Fibroblast of lung (primary cell): ENCODE measurements at regions not wholly inside any gene's neighbourhood (a gene's known extent, or its start where the extent isn't known, plus 50 kb on each side); places are given as distances from the start of the nearest gene placed in this dataset.

Experiments
- DNase-seq, 2 donors: peaks; one replicate each; pipeline versions ENCODE4 v3.0.0 to v3.0.0-alpha.2; 2010; ENCODE audit warnings: low read depth in 2 of 2
- H2AFZ ChIP-seq: 2 replicates; pipeline ENCODE4 v1.5.1; 2012; ENCODE audit warnings: low read length, control low read depth, inconsistent platforms
- H3K27ac ChIP-seq: 2 replicates; pipeline ENCODE4 v1.5.1; 2011; ENCODE audit warnings: low read length, control low read depth; ENCODE audit not compliant: insufficient read depth
- H3K27me3 ChIP-seq: 2 replicates; pipeline ENCODE4 v1.5.1; 2011; ENCODE audit warnings: mild to moderate bottlenecking, low read length; ENCODE audit not compliant: control insufficient read depth, insufficient read depth
- H3K36me3 ChIP-seq: 2 replicates; pipeline ENCODE4 v1.5.1; 2011; ENCODE audit warnings: low read length; ENCODE audit not compliant: control insufficient read depth, insufficient read depth
- H3K4me1 ChIP-seq: 2 replicates; pipeline ENCODE4 v1.5.1; 2011; ENCODE audit warnings: low read length; ENCODE audit not compliant: control insufficient read depth, insufficient read depth; ENCODE audit errors: extremely low read depth
- H3K4me2 ChIP-seq: 2 replicates; pipeline ENCODE4 v1.5.1; 2011; ENCODE audit warnings: low read length, control low read depth; ENCODE audit not compliant: insufficient read depth; ENCODE audit errors: extremely low read depth
- H3K4me3 ChIP-seq, 4 experiments: fragments of 200-600 bp in 1 of 4; sonication (generic) in 1 of 4; replicated peaks in 1 of 4; 2 replicates each; pipeline ENCODE4 v1.5.1; 2011 to 2016; ENCODE audit warnings: low read length in 4 of 4, low read depth in 3 of 4, mild to moderate bottlenecking in 3 of 4, control low read depth in 2 of 4, inconsistent platforms in 1 of 4, mixed read lengths in 1 of 4; ENCODE audit not compliant: insufficient read depth in 1 of 4; ENCODE audit errors: control extremely low read depth in 1 of 4
- H3K79me2 ChIP-seq: 2 replicates; pipeline ENCODE4 v1.5.1; 2012; ENCODE audit warnings: mild to moderate bottlenecking, low read length, inconsistent platforms; ENCODE audit not compliant: control insufficient read depth, insufficient read depth
- H3K9ac ChIP-seq: 2 replicates; pipeline ENCODE4 v1.5.1; 2011; ENCODE audit warnings: mild to moderate bottlenecking, low read length, control low read depth; ENCODE audit not compliant: insufficient read depth
- H3K9me3 ChIP-seq: 2 replicates; pipeline ENCODE4 v1.5.1; 2012; ENCODE audit warnings: low read depth, low read length; ENCODE audit not compliant: control insufficient read depth, insufficient read depth
- H4K20me1 ChIP-seq: 2 replicates; pipeline ENCODE4 v1.5.1; 2011; ENCODE audit warnings: low read length; ENCODE audit not compliant: control insufficient read depth, insufficient read depth; ENCODE audit errors: extremely low read depth
- EZH2 ChIP-seq: IDR thresholded peaks from 2 replicates; pipeline ENCODE4 v1.5.1; 2012; ENCODE audit warnings: low read length, control low read depth, mild to moderate bottlenecking; ENCODE audit errors: missing control alignments
- TF ChIP-seq, protein P1 (sequence below), 2 donors: IDR thresholded peaks in 1 of 2; conservative IDR thresholded peaks in 1 of 2; 1 replicate in 1 of 2; 2 replicates in 1 of 2; pipeline ENCODE4 v1.5.1; 2011 to 2012; ENCODE audit warnings: low read length in 2 of 2, control low read depth in 1 of 2, inconsistent platforms in 1 of 2, low read depth in 1 of 2, mild to moderate bottlenecking in 1 of 2

- Histone ChIP-seq H3K36me3 (no peaks in the 10 kb centered on the region), H3K9me3 (no peaks in the 10 kb centered on the region), H3K9ac (no peak overlapping the region), H3K27me3 (no peaks in the 10 kb centered on the region), H3K4me1 (no peaks in the 10 kb centered on the region), H3K4me2 (no peak overlapping the region), H3K4me3 (no peak overlapping the region), H3K27ac (no peak overlapping the region), H4K20me1 (no peaks in the 10 kb centered on the region), H3K79me2 (no peaks in the 10 kb centered on the region), H2AFZ (no peak overlapping the region)
- TF ChIP-seq, protein P1, sequence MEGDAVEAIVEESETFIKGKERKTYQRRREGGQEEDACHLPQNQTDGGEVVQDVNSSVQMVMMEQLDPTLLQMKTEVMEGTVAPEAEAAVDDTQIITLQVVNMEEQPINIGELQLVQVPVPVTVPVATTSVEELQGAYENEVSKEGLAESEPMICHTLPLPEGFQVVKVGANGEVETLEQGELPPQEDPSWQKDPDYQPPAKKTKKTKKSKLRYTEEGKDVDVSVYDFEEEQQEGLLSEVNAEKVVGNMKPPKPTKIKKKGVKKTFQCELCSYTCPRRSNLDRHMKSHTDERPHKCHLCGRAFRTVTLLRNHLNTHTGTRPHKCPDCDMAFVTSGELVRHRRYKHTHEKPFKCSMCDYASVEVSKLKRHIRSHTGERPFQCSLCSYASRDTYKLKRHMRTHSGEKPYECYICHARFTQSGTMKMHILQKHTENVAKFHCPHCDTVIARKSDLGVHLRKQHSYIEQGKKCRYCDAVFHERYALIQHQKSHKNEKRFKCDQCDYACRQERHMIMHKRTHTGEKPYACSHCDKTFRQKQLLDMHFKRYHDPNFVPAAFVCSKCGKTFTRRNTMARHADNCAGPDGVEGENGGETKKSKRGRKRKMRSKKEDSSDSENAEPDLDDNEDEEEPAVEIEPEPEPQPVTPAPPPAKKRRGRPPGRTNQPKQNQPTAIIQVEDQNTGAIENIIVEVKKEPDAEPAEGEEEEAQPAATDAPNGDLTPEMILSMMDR (conservative IDR thresholded peaks at IDR 0.05 in 1 of 2, IDR thresholded peaks at IDR 0.05 in 1 of 2; ENCODE audit: low read depth in 1 of 2, low read length in 2 of 2), result no peak
- no peak for TF ChIP-seq EZH2
- DNase-seq, result no peak
Measured at GRCh38 chr12:13801543-13801942, 179.9 kb downstream of the GRIN2B start.

DNA sequence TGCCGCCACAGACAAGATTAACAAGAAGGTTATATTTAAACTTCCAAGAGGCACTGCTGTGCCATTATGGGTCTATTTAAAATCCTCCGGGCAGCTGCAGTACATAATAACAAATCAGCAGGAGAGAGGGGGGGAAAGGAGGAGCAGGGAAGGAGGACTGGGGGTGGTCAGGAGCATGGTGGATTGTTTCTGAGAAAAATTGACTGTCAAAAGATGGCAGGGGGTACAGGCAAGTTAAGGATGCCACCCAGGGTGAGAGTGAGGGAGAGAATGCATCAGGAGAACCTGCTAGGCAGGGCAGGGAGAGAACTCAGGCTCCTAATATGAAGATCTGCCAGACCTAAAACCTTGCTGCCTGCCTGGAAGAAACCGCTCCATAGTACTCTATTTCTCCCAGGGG lies 181.8 kb downstream of the GRIN2B start:
- Histone ChIP-seq H4K20me1 (no peaks in the 10 kb centered on the region), H3K27ac (no peak overlapping the region), H3K4me1 (no peaks in the 10 kb centered on the region), H3K9me3 (no peaks in the 10 kb centered on the region), H3K4me2 (no peak overlapping the region), H3K4me3 (no peak overlapping the region), H3K79me2 (no peaks in the 10 kb centered on the region), H2AFZ (no peak overlapping the region), H3K9ac (no peak overlapping the region), H3K36me3 (no peaks in the 10 kb centered on the region), H3K27me3 (no peaks in the 10 kb centered on the region)
- no peak for TF ChIP-seq EZH2
- TF ChIP-seq, protein P1 (conservative IDR thresholded peaks at IDR 0.05 in 1 of 2, IDR thresholded peaks at IDR 0.05 in 1 of 2; ENCODE audit: low read depth in 1 of 2, low read length in 2 of 2), result no peak
- DNase-seq, result no peak

DNA sequence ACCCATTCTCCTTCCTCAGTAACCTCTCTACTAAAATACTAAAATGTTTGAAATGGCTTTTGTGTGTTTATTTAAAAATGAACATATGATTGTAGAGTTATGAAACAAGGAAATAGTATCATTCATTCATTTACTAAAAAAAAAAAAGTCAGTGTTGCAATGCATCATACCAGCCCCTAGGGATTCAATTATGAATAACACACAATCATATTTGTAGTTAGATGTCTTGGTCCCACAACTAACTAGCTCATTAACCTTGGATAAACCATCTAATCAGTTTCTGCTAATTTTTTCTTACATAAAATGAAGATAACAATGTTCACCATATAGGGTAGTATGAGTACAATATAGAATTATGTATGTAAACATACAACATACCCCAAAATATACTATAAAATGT lies 183.2 kb downstream of the GRIN2B start:
- Histone ChIP-seq H2AFZ (no peak overlapping the region), H3K9me3 (no peaks in the 10 kb centered on the region), H4K20me1 (no peaks in the 10 kb centered on the region), H3K36me3 (no peaks in the 10 kb centered on the region), H3K79me2 (no peaks in the 10 kb centered on the region), H3K27ac (no peak overlapping the region), H3K9ac (no peak overlapping the region), H3K4me3 (no peak overlapping the region), H3K27me3 (no peaks in the 10 kb centered on the region), H3K4me1 (no peaks in the 10 kb centered on the region), H3K4me2 (no peak overlapping the region)
- TF ChIP-seq, protein P1 (conservative IDR thresholded peaks at IDR 0.05 in 1 of 2, IDR thresholded peaks at IDR 0.05 in 1 of 2; ENCODE audit: low read depth in 1 of 2, low read length in 2 of 2), result no peak
- TF ChIP-seq EZH2, result no peak
- DNase-seq, result no peak
